ENCODE measurements at regions not wholly inside any gene's neighbourhood (a gene's known extent, or its start where the extent isn't known, plus 50 kb on each side); places are given as distances from the start of the nearest gene placed in this dataset.

- Histone ChIP-seq H3K79me2 (ENCODE audit: insufficient read depth, low read length) (no peaks in the 10 kb centered on the region), H3K4me2 (replicated peaks; ENCODE audit: extremely low read depth, low read length, poor library complexity, severe bottlenecking) (no peak overlapping the region), H3K4me1 (ENCODE audit: control insufficient read depth in 1 of 2, insufficient read depth in 2 of 2, low read length in 2 of 2) (no peaks in the 10 kb centered on the region), H3K9me3 (replicated peaks in 1 of 2; ENCODE audit: control insufficient read depth in 1 of 2, insufficient read depth in 1 of 2, low read length in 2 of 2) (peaks cover 0 to 4% of the 10 kb centered on the region in 2 donors), H2AFZ (ENCODE audit: insufficient read depth, low read depth, low read length, poor library complexity, severe bottlenecking) (no peak overlapping the region), H4K20me1 (ENCODE audit: insufficient read depth, low read length) (no peaks in the 10 kb centered on the region), H3K4me3 (replicated peaks in 1 of 3; ENCODE audit: low read depth in 2 of 3, low read length in 3 of 3) (no peak overlapping the region), H3K27me3 (ENCODE audit: control insufficient read depth in 2 of 2, insufficient read depth in 2 of 2, low read length in 2 of 2) (no peaks in the 10 kb centered on the region), H3K9ac (ENCODE audit: insufficient read depth, low read length, poor library complexity, severe bottlenecking) (no peak overlapping the region), H3K36me3 (replicated peaks in 1 of 2; ENCODE audit: control insufficient read depth in 1 of 2, insufficient read depth in 2 of 2, low read length in 2 of 2) (no peaks in the 10 kb centered on the region), H3K27ac (ENCODE audit: low read depth in 1 of 2, low read length in 2 of 2) (no peak overlapping the region)
- WGBS (ENCODE audit: insufficient coverage), result 87% methylated on average over 1 of the region's 3 CpGs
- Mint-ChIP-seq H3K9me3 (peaks cover 3 to 11% (median 6%) of the 10 kb centered on the region in 7 donors), H3K27me3 (ENCODE audit: low read depth in 3 of 3) (peaks cover 5 to 8% (median 6%) of the 10 kb centered on the region in 3 donors), H3K27ac (no peak overlapping the region), H3K4me1 (no peaks in the 10 kb centered on the region), H3K4me3 (no peak overlapping the region), H3K36me3 (no peaks in the 10 kb centered on the region)
- TF ChIP-seq CTCF (IDR thresholded peaks at IDR 0.05), result no peak
- intact Hi-C loops (cut with micrococcal nuclease), result no loop called here
- no peak for DNase-seq
These were observed 56.5 kb upstream of the ORC5 start for GRCh38 chr7:104264285-104264684.

- Histone ChIP-seq H3K27ac (ENCODE audit: low read depth in 1 of 2, low read length in 2 of 2) (no peak overlapping the region), H3K9ac (ENCODE audit: insufficient read depth, low read length, poor library complexity, severe bottlenecking) (no peak overlapping the region), H4K20me1 (ENCODE audit: insufficient read depth, low read length) (no peaks in the 10 kb centered on the region), H3K79me2 (ENCODE audit: insufficient read depth, low read length) (no peaks in the 10 kb centered on the region), H3K4me2 (replicated peaks; ENCODE audit: extremely low read depth, low read length, poor library complexity, severe bottlenecking) (no peak overlapping the region), H3K4me1 (ENCODE audit: control insufficient read depth in 1 of 2, insufficient read depth in 2 of 2, low read length in 2 of 2) (no peaks in the 10 kb centered on the region), H2AFZ (ENCODE audit: insufficient read depth, low read depth, low read length, poor library complexity, severe bottlenecking) (no peak overlapping the region), H3K27me3 (ENCODE audit: control insufficient read depth in 2 of 2, insufficient read depth in 2 of 2, low read length in 2 of 2) (no peaks in the 10 kb centered on the region), H3K9me3 (replicated peaks in 1 of 2; ENCODE audit: control insufficient read depth in 1 of 2, insufficient read depth in 1 of 2, low read length in 2 of 2) (peaks cover 0 to 4% of the 10 kb centered on the region in 2 donors), H3K36me3 (replicated peaks in 1 of 2; ENCODE audit: control insufficient read depth in 1 of 2, insufficient read depth in 2 of 2, low read length in 2 of 2) (no peaks in the 10 kb centered on the region), H3K4me3 (replicated peaks in 1 of 3; ENCODE audit: low read depth in 2 of 3, low read length in 3 of 3) (no peak overlapping the region)
- H3K27ac Mint-ChIP-seq, result no peak overlapping the region
- peak; percentile 41 for TF ChIP-seq CTCF (IDR thresholded peaks at IDR 0.05)
- WGBS (ENCODE audit: insufficient coverage), result no CpG with 5 or more reads among the region's 3 CpGs
- DNase-seq, result no peak
- no peaks in the 10 kb centered on the region for H3K36me3 Mint-ChIP-seq
- peaks cover 3 to 8% (median 5%) of the 10 kb centered on the region in 7 donors for H3K9me3 Mint-ChIP-seq
- no peak overlapping the region for H3K4me3 Mint-ChIP-seq
- no peaks in the 10 kb centered on the region for H3K4me1 Mint-ChIP-seq
- peaks cover 0 to 7% (median 2%) of the 10 kb centered on the region in 3 donors for H3K27me3 Mint-ChIP-seq (ENCODE audit: low read depth in 3 of 3)
- intact Hi-C loops (cut with micrococcal nuclease), result no loop called here
These were observed 60.0 kb upstream of the ORC5 start for GRCh38 chr7:104267701-104268368.
